ENCODE measurements at regions not wholly inside any gene's neighbourhood (a gene's known extent, or its start where the extent isn't known, plus 50 kb on each side); places are given as distances from the start of the nearest gene placed in this dataset.

DNA sequence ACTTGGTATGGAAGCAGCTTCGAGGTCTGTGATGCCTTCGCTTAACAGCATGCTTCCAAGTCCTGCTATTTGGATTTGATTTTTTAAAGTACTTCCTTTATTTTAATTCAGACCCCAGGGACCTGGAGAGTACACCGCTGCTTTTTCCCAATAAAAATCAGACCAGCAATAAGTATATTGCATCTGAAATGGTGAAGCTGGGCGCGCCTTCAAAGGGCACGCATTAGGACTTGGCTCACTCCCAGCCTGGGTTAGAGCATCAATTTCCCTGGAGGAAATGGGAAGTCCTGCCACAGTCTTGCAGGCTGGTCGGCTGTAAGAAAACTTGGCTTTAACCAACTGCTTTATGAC, 325.1 kb downstream of the RRAGC start:
- no peak overlapping the region for H3K4me2 ChIP-seq (ENCODE audit: extremely low read depth, insufficient read depth, low read length)
- no peak overlapping the region for H3K4me3 ChIP-seq (replicated peaks in 1 of 4; ENCODE audit: control extremely low read depth in 1 of 4, insufficient read depth in 1 of 4, low read depth in 3 of 4, low read length in 4 of 4)
- DNase-seq (ENCODE audit: low read depth in 2 of 2): no peak
- no peaks in the 10 kb centered on the region for H3K9me3 ChIP-seq (ENCODE audit: control insufficient read depth, insufficient read depth, low read depth, low read length)
- no peaks in the 10 kb centered on the region for H3K27me3 ChIP-seq (ENCODE audit: control insufficient read depth, insufficient read depth, low read length)
- no peak overlapping the region for H3K9ac ChIP-seq (ENCODE audit: insufficient read depth, low read length)
- TF ChIP-seq EZH2 (IDR thresholded peaks at IDR 0.05; ENCODE audit: low read length, missing control alignments): no peak
- TF ChIP-seq, protein P1, sequence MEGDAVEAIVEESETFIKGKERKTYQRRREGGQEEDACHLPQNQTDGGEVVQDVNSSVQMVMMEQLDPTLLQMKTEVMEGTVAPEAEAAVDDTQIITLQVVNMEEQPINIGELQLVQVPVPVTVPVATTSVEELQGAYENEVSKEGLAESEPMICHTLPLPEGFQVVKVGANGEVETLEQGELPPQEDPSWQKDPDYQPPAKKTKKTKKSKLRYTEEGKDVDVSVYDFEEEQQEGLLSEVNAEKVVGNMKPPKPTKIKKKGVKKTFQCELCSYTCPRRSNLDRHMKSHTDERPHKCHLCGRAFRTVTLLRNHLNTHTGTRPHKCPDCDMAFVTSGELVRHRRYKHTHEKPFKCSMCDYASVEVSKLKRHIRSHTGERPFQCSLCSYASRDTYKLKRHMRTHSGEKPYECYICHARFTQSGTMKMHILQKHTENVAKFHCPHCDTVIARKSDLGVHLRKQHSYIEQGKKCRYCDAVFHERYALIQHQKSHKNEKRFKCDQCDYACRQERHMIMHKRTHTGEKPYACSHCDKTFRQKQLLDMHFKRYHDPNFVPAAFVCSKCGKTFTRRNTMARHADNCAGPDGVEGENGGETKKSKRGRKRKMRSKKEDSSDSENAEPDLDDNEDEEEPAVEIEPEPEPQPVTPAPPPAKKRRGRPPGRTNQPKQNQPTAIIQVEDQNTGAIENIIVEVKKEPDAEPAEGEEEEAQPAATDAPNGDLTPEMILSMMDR (conservative IDR thresholded peaks at IDR 0.05 in 1 of 2, IDR thresholded peaks at IDR 0.05 in 1 of 2; ENCODE audit: low read depth in 1 of 2, low read length in 2 of 2): no peak
- H3K4me1 ChIP-seq (ENCODE audit: control insufficient read depth, extremely low read depth, insufficient read depth, low read length): no peaks in the 10 kb centered on the region
- no peak overlapping the region for H2AFZ ChIP-seq (ENCODE audit: low read length)
- no peaks in the 10 kb centered on the region for H3K79me2 ChIP-seq (ENCODE audit: control insufficient read depth, insufficient read depth, low read length)
- no peaks in the 10 kb centered on the region for H3K36me3 ChIP-seq (ENCODE audit: control insufficient read depth, insufficient read depth, low read length)
- no peaks in the 10 kb centered on the region for H4K20me1 ChIP-seq (ENCODE audit: control insufficient read depth, extremely low read depth, insufficient read depth, low read length)
- H3K27ac ChIP-seq (ENCODE audit: insufficient read depth, low read length): no peak overlapping the region

DNA sequence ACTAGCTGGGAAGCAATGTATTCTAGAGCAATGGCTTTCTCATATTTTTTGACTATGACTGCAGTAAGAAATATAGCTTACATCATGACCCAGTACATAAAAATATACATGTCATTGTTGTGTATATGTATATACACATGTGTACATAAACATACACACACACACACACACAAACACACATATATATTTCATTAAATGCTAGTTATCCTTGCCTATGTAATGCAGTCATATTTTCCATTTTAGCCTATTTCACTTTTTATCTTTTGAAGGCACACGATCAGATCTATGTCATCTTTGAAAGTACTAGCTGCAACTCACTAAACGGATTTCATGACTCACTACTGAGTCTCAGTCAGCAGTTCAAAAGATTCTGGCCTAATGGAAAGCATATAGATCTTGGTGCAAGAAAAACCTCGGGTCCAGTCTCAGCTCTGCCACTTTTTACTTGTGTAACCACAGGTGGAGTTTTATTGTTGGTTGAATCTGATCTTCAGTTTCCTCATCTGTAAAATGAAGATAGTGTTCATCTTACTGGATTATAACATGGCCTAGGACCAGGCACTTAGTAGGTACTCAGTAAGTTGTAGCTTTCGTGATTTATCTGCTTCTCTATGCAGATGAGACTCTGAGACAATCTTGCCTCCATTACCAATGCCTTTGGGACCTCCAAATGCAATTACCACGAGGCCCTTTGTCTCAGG, 325.6 kb downstream of the RRAGC start:
- H3K4me2 ChIP-seq (ENCODE audit: extremely low read depth, insufficient read depth, low read length): no peak overlapping the region
- no peak overlapping the region for H3K27ac ChIP-seq (ENCODE audit: insufficient read depth, low read length)
- no peak overlapping the region for H3K4me3 ChIP-seq (replicated peaks in 1 of 4; ENCODE audit: control extremely low read depth in 1 of 4, insufficient read depth in 1 of 4, low read depth in 3 of 4, low read length in 4 of 4)
- H3K9ac ChIP-seq (ENCODE audit: insufficient read depth, low read length): no peak overlapping the region
- no peaks in the 10 kb centered on the region for H3K27me3 ChIP-seq (ENCODE audit: control insufficient read depth, insufficient read depth, low read length)
- H3K9me3 ChIP-seq (ENCODE audit: control insufficient read depth, insufficient read depth, low read depth, low read length): no peaks in the 10 kb centered on the region
- TF ChIP-seq, protein P1 (conservative IDR thresholded peaks at IDR 0.05 in 1 of 2, IDR thresholded peaks at IDR 0.05 in 1 of 2; ENCODE audit: low read depth in 1 of 2, low read length in 2 of 2): no peak
- no peak for TF ChIP-seq EZH2 (IDR thresholded peaks at IDR 0.05; ENCODE audit: low read length, missing control alignments)
- no peaks in the 10 kb centered on the region for H3K79me2 ChIP-seq (ENCODE audit: control insufficient read depth, insufficient read depth, low read length)
- H4K20me1 ChIP-seq (ENCODE audit: control insufficient read depth, extremely low read depth, insufficient read depth, low read length): no peaks in the 10 kb centered on the region
- no peak overlapping the region for H2AFZ ChIP-seq (ENCODE audit: low read length)
- H3K36me3 ChIP-seq (ENCODE audit: control insufficient read depth, insufficient read depth, low read length): no peaks in the 10 kb centered on the region
- DNase-seq (ENCODE audit: low read depth in 2 of 2): no peak
- H3K4me1 ChIP-seq (ENCODE audit: control insufficient read depth, extremely low read depth, insufficient read depth, low read length): no peaks in the 10 kb centered on the region

DNA sequence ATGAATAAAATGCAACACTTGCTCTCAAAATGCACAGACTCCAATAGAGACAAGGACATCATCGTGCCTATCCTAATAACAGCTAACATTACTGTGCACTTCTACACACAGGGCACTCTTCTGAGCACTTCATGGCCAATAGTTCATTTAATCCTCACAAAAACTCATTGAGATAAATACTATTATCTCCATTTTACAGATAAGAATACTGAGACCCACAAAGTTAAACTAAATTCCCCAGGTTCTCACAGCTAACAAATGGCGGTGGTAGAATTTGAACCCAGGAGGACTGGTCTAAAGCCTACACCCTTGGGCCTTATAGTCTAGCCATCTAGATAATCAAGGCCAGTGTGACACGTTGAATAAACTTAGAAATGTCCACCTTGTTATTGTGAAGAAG, 328.6 kb downstream of the RRAGC start:
- Histone ChIP-seq H3K36me3 (ENCODE audit: control insufficient read depth, insufficient read depth, low read length) (no peaks in the 10 kb centered on the region), H3K27ac (ENCODE audit: insufficient read depth, low read length) (no peak overlapping the region), H4K20me1 (ENCODE audit: control insufficient read depth, extremely low read depth, insufficient read depth, low read length) (no peaks in the 10 kb centered on the region), H3K4me3 (replicated peaks in 1 of 4; ENCODE audit: control extremely low read depth in 1 of 4, insufficient read depth in 1 of 4, low read depth in 3 of 4, low read length in 4 of 4) (no peak overlapping the region), H3K4me1 (ENCODE audit: control insufficient read depth, extremely low read depth, insufficient read depth, low read length) (no peaks in the 10 kb centered on the region), H3K4me2 (ENCODE audit: extremely low read depth, insufficient read depth, low read length) (no peak overlapping the region), H3K27me3 (ENCODE audit: control insufficient read depth, insufficient read depth, low read length) (no peaks in the 10 kb centered on the region), H2AFZ (ENCODE audit: low read length) (no peak overlapping the region), H3K9me3 (ENCODE audit: control insufficient read depth, insufficient read depth, low read depth, low read length) (no peaks in the 10 kb centered on the region), H3K79me2 (ENCODE audit: control insufficient read depth, insufficient read depth, low read length) (no peaks in the 10 kb centered on the region), H3K9ac (ENCODE audit: insufficient read depth, low read length) (no peak overlapping the region)
- TF ChIP-seq, protein P1 (conservative IDR thresholded peaks at IDR 0.05 in 1 of 2, IDR thresholded peaks at IDR 0.05 in 1 of 2; ENCODE audit: low read depth in 1 of 2, low read length in 2 of 2): no peak
- no peak for TF ChIP-seq EZH2 (IDR thresholded peaks at IDR 0.05; ENCODE audit: low read length, missing control alignments)
- DNase-seq (ENCODE audit: low read depth in 2 of 2): no peak

Data from fibroblast of lung (primary cell).